H9 (cell line): ENCODE measurements at regions not wholly inside any gene's neighbourhood (a gene's known extent, or its start where the extent isn't known, plus 50 kb on each side); places are given as distances from the start of the nearest gene placed in this dataset.

Source experiments
- DNase-seq: peaks from one replicate; pipeline ENCODE4 v3.0.0-alpha.2; 2017
- H2AFZ ChIP-seq: one replicate; pipeline ENCODE4 v1.6.1; 2013; ENCODE audit warnings: mild to moderate bottlenecking, low read length, control low read depth, moderate library complexity
- H2AK5ac ChIP-seq: 2 replicates; pipeline ENCODE4 v1.6.1; 2013; ENCODE audit warnings: low read length, control low read depth, mixed read lengths; ENCODE audit not compliant: insufficient read length
- H2BK120ac ChIP-seq: one replicate; pipeline ENCODE4 v1.6.1; 2013; ENCODE audit warnings: low read depth, mild to moderate bottlenecking, low read length, control low read depth, inconsistent platforms; ENCODE audit not compliant: poor library complexity, severe bottlenecking
- H2BK12ac ChIP-seq: 2 replicates; pipeline ENCODE4 v1.6.1; 2013; ENCODE audit warnings: low read length, control low read depth, mixed read lengths, low read depth; ENCODE audit not compliant: insufficient read length
- H2BK15ac ChIP-seq: 2 replicates; pipeline ENCODE4 v1.6.1; 2013; ENCODE audit warnings: low read depth, low read length, control low read depth
- H2BK20ac ChIP-seq: one replicate; pipeline ENCODE4 v1.6.1; 2013; ENCODE audit warnings: low read depth, mild to moderate bottlenecking, low read length, control low read depth, inconsistent platforms; ENCODE audit not compliant: poor library complexity, severe bottlenecking
- H2BK5ac ChIP-seq: 2 replicates; pipeline ENCODE4 v1.6.1; 2013; ENCODE audit warnings: low read length, control low read depth, mixed read lengths; ENCODE audit not compliant: insufficient read length
- H3K14ac ChIP-seq: 2 replicates; pipeline ENCODE4 v1.6.1; 2013; ENCODE audit warnings: low read length, control low read depth; ENCODE audit not compliant: insufficient read depth
- H3K18ac ChIP-seq: 2 replicates; pipeline ENCODE4 v1.6.1; 2013; ENCODE audit warnings: low read depth, mild to moderate bottlenecking, mixed read lengths, low read length, control low read depth; ENCODE audit not compliant: insufficient read length
- H3K23ac ChIP-seq: 2 replicates; pipeline ENCODE4 v1.6.1; 2013; ENCODE audit warnings: low read length, control low read depth, mixed read lengths, low read depth; ENCODE audit not compliant: insufficient read length
- H3K23me2 ChIP-seq: 2 replicates; pipeline ENCODE4 v1.6.1; 2013; ENCODE audit warnings: low read depth, mild to moderate bottlenecking, mixed read lengths, low read length, control low read depth; ENCODE audit not compliant: insufficient read length, poor library complexity, severe bottlenecking
- H3K27ac ChIP-seq: 2 replicates; pipeline ENCODE4 v1.5.1; 2013; ENCODE audit warnings: low read length, control low read depth, mixed read lengths, low read depth; ENCODE audit not compliant: insufficient read length
- H3K27me3 ChIP-seq: 2 replicates; pipeline ENCODE4 v1.6.1; 2013; ENCODE audit warnings: low read length, control low read depth, inconsistent platforms; ENCODE audit not compliant: insufficient read depth
- H3K4ac ChIP-seq: 2 replicates; pipeline ENCODE4 v1.6.1; 2013; ENCODE audit warnings: low read depth, mild to moderate bottlenecking, control low read depth, inconsistent platforms, low read length, moderate library complexity
- H3K4me1 ChIP-seq: 2 replicates; pipeline ENCODE4 v1.6.1; 2013; ENCODE audit warnings: low read length, control low read depth, inconsistent platforms; ENCODE audit not compliant: insufficient read depth
- H3K4me2 ChIP-seq: 2 replicates; pipeline ENCODE4 v1.6.1; 2013; ENCODE audit warnings: low read length, control low read depth, mixed read lengths; ENCODE audit not compliant: insufficient read length, insufficient read depth
- H3K56ac ChIP-seq: 2 replicates; pipeline ENCODE4 v1.6.1; 2013; ENCODE audit warnings: low read depth, mild to moderate bottlenecking, mixed read lengths, low read length, control low read depth; ENCODE audit not compliant: insufficient read length
- H3K79me1 ChIP-seq: 2 replicates; pipeline ENCODE4 v1.6.1; 2013; ENCODE audit warnings: low read depth, mild to moderate bottlenecking, moderate library complexity, low read length, control low read depth, inconsistent platforms; ENCODE audit not compliant: insufficient read depth, poor library complexity, severe bottlenecking
- H3K79me2 ChIP-seq: 2 replicates; pipeline ENCODE4 v1.6.1; 2013; ENCODE audit warnings: low read length, control low read depth, inconsistent platforms; ENCODE audit not compliant: insufficient read depth
- H3K9ac ChIP-seq: 2 replicates; pipeline ENCODE4 v1.6.1; 2013; ENCODE audit warnings: low read length, control low read depth, mixed read lengths; ENCODE audit not compliant: insufficient read length; ENCODE audit errors: extremely low read depth
- H3K9me3 ChIP-seq: one replicate; pipeline ENCODE4 v1.6.1; 2013; ENCODE audit warnings: low read depth, low read length, inconsistent platforms; ENCODE audit not compliant: control insufficient read depth
- H3T11ph ChIP-seq: one replicate; pipeline ENCODE4 v1.6.1; 2013; ENCODE audit warnings: mild to moderate bottlenecking, low read length, control low read depth, inconsistent platforms
- H4K20me1 ChIP-seq: one replicate; pipeline ENCODE4 v1.6.1; 2013; ENCODE audit not compliant: control insufficient read depth, insufficient read length, insufficient read depth
- H4K5ac ChIP-seq: 2 replicates; pipeline ENCODE4 v1.6.1; 2013; ENCODE audit warnings: low read depth, mild to moderate bottlenecking, mixed read lengths, low read length, control low read depth; ENCODE audit not compliant: insufficient read length
- H4K8ac ChIP-seq: replicated peaks from 2 replicates; pipeline ENCODE4 v1.6.1; 2013; ENCODE audit warnings: low read length, control low read depth, mixed read lengths, low read depth; ENCODE audit not compliant: insufficient read length
- H4K91ac ChIP-seq: 2 replicates; pipeline ENCODE4 v1.6.1; 2013; ENCODE audit warnings: low read depth, mild to moderate bottlenecking, moderate library complexity, mixed read lengths, low read length, control low read depth; ENCODE audit not compliant: insufficient read length
- H3K27ac Mint-ChIP-seq, 3 experiments: 2 replicates in 2 of 3; 3 replicates in 1 of 3; pipeline ENCODE4 v1.8.0; 2020 to 2021; ENCODE audit warnings: mixed read lengths in 3 of 3, mild to moderate bottlenecking in 1 of 3, moderate library complexity in 1 of 3
- H3K27me3 Mint-ChIP-seq: 2 replicates; pipeline ENCODE4 v1.8.0; 2021; ENCODE audit warnings: low read depth, mild to moderate bottlenecking, moderate library complexity, mixed read lengths
- H3K36me3 Mint-ChIP-seq, 3 experiments: 2 replicates in 2 of 3; 3 replicates in 1 of 3; pipeline ENCODE4 v1.8.0; 2020 to 2021; ENCODE audit warnings: low read depth in 3 of 3, mixed read lengths in 3 of 3; ENCODE audit not compliant: insufficient read depth in 1 of 3
- H3K4me1 Mint-ChIP-seq, 2 experiments: 2 replicates each; pipeline ENCODE4 v1.8.0; 2020; ENCODE audit warnings: mixed read lengths in 2 of 2
- H3K4me3 Mint-ChIP-seq, 2 experiments: 2 replicates in 1 of 2; 3 replicates in 1 of 2; pipeline ENCODE4 v1.8.0; 2020 to 2021; ENCODE audit warnings: mild to moderate bottlenecking in 2 of 2, mixed read lengths in 2 of 2, moderate library complexity in 1 of 2
- H3K9me3 Mint-ChIP-seq, 2 experiments: 2 replicates in 1 of 2; 3 replicates in 1 of 2; pipeline ENCODE4 v1.8.0; 2020; ENCODE audit warnings: mild to moderate bottlenecking in 2 of 2, mixed read lengths in 2 of 2, moderate library complexity in 1 of 2
- WGBS: extraction: QIAGEN DNeasy Blood & Tissue Kit; methylation state at CpG from one replicate; pipeline ENCODE4 v1.1.7; 2013; ENCODE audit warnings: missing lambda C conversion rate, low lambda C conversion rate, mixed read lengths; ENCODE audit not compliant: insufficient read length; ENCODE audit errors: extremely low coverage; 5-methylcytosine and 5-hydroxymethylcytosine counted together
- TF ChIP-seq, protein P1 (sequence below): fragments of 200-600 bp; sonication (generic); conservative IDR thresholded peaks from 3 replicates; pipeline ENCODE4 v1.8.0; 2021; ENCODE audit warnings: antibody characterized with exemption, mild to moderate bottlenecking

DNA sequence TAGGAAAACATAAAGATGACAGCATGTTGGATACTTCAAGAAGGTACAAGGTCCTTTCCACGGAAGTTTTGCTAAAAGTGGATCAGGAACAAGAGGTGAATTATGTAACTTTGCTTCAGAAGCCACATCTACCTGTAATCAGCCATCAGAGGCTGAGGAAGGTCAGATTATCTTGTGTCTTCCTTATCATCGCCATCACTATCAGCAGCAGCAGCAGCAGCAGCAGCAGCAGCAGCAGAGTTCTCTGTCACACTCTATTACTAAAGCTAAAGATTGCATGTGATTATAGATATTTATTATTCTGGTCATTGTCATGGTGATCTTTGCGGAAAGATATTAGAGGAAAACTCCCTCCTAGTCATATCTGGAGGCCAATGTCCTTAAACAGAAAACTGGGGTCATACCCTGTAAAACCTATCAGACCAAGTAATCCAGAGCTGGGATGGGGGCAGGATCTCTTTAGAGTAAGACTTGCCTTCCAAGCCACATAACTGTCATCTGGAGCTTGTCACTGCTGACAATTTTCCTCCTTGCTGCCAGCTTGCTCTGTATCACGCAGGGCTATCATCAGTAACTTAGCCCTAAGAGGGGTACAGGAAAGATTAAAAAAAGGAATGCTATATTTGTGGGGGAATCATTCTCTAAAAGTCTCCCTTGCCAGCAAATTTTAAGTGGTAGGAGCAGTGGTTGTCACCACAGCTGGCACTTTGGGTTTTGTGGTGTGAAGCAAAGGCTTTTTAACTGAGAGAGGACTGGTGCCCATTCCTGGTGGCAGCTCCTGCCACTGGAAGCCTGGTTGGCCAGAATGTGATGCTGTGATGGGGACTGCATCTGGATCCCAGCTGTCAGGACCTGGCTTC, 130.9 kb upstream of the RASGRP1 start:
- no peaks in the 10 kb centered on the region for H3K4me1 ChIP-seq
- H3T11ph ChIP-seq, result no peak overlapping the region
- no peak overlapping the region for H2AFZ ChIP-seq
- H3K23me2 ChIP-seq, result peaks cover 2% of the 10 kb centered on the region
- no peak overlapping the region for H4K8ac ChIP-seq
- H2BK20ac ChIP-seq, result no peak overlapping the region
- no CpG with 5 or more reads among the region's 4 CpGs for WGBS
- no peaks in the 10 kb centered on the region for H3K79me1 ChIP-seq
- Mint-ChIP-seq H3K4me1 (no peaks in the 10 kb centered on the region), H3K27me3 (no peaks in the 10 kb centered on the region), H3K27ac (no peak overlapping the region), H3K9me3 (peaks cover 0 to 4% of the 10 kb centered on the region in 2 experiments; a peak in 1 of 5 replicates), H3K36me3 (peaks cover 0 to 2% (median 0%) of the 10 kb centered on the region in 3 experiments; a peak in 1 of 7 replicates), H3K4me3 (no peak overlapping the region)
- no peak overlapping the region for H2AK5ac ChIP-seq
- H4K20me1 ChIP-seq, result no peaks in the 10 kb centered on the region
- H3K23ac ChIP-seq, result no peak overlapping the region
- no peak for DNase-seq
- H3K4me2 ChIP-seq, result no peak overlapping the region
- no peak overlapping the region for H2BK120ac ChIP-seq
- H3K14ac ChIP-seq, result no peak overlapping the region
- no peaks in the 10 kb centered on the region for H3K27me3 ChIP-seq
- H4K5ac ChIP-seq, result no peak overlapping the region
- no peak overlapping the region for H2BK5ac ChIP-seq
- H3K9me3 ChIP-seq, result no peaks in the 10 kb centered on the region
- H3K56ac ChIP-seq, result no peak overlapping the region
- no peak overlapping the region for H3K4ac ChIP-seq
- H4K91ac ChIP-seq, result no peak overlapping the region
- no peak overlapping the region for H2BK12ac ChIP-seq
- H3K18ac ChIP-seq, result no peak overlapping the region
- H3K27ac ChIP-seq, result no peak overlapping the region
- no peak overlapping the region for H2BK15ac ChIP-seq
- no peaks in the 10 kb centered on the region for H3K79me2 ChIP-seq
- TF ChIP-seq, protein P1, sequence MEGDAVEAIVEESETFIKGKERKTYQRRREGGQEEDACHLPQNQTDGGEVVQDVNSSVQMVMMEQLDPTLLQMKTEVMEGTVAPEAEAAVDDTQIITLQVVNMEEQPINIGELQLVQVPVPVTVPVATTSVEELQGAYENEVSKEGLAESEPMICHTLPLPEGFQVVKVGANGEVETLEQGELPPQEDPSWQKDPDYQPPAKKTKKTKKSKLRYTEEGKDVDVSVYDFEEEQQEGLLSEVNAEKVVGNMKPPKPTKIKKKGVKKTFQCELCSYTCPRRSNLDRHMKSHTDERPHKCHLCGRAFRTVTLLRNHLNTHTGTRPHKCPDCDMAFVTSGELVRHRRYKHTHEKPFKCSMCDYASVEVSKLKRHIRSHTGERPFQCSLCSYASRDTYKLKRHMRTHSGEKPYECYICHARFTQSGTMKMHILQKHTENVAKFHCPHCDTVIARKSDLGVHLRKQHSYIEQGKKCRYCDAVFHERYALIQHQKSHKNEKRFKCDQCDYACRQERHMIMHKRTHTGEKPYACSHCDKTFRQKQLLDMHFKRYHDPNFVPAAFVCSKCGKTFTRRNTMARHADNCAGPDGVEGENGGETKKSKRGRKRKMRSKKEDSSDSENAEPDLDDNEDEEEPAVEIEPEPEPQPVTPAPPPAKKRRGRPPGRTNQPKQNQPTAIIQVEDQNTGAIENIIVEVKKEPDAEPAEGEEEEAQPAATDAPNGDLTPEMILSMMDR, result no peak
- H3K9ac ChIP-seq, result no peak overlapping the region
